Activated CD8-positive, alpha-beta memory T cell treated with anti-CD3 and anti-CD28 coated beads, Interleukin-2, amount 50 U/mL, for 1 hour (primary cell): ENCODE measurements at regions not wholly inside any gene's neighbourhood (a gene's known extent, or its start where the extent isn't known, plus 50 kb on each side); places are given as distances from the start of the nearest gene placed in this dataset.

ENCODE experiments used
- DNase-seq: peaks from one replicate; pipeline ENCODE4 v3.0.0-alpha.2; 2020; ENCODE audit errors: extremely low read depth

GRCh38 chr1:184919892-184920291, 54.4 kb downstream of the NIBAN1 start:
- DNase-seq = no peak

GRCh38 chr1:184915463-184916090, 58.7 kb downstream of the NIBAN1 start:
- DNase-seq = no peak

- DNase-seq = no peak
These were observed 60.2 kb downstream of the NIBAN1 start for GRCh38 chr1:184914149-184914548.

- DNase-seq = no peak
These were observed 61.9 kb downstream of the NIBAN1 start for GRCh38 chr1:184912392-184912791.

- DNase-seq = no peak
These were observed 62.5 kb downstream of the NIBAN1 start for GRCh38 chr1:184911830-184912229.

GRCh38 chr1:184911103-184911745, 63.1 kb downstream of the NIBAN1 start:
- DNase-seq = no peak

- no peak for DNase-seq
These were observed 63.6 kb downstream of the NIBAN1 start for GRCh38 chr1:184910691-184911091.

GRCh38 chr1:184910005-184910404, 64.3 kb downstream of the NIBAN1 start:
- DNase-seq = no peak

- no peak for DNase-seq
These were observed 65.3 kb downstream of the NIBAN1 start for GRCh38 chr1:184909019-184909418.

GRCh38 chr1:184908506-184908905, 65.8 kb downstream of the NIBAN1 start:
- no peak for DNase-seq

- DNase-seq = no peak
These were observed 66.8 kb downstream of the NIBAN1 start for GRCh38 chr1:184907500-184907899.

- DNase-seq = no peak
These were observed 67.5 kb downstream of the NIBAN1 start for GRCh38 chr1:184906761-184907160.

- DNase-seq = no peak
These were observed 68.5 kb downstream of the NIBAN1 start for GRCh38 chr1:184905601-184906322.

GRCh38 chr1:184903111-184903692, 71.1 kb downstream of the NIBAN1 start:
- DNase-seq = no peak

- DNase-seq = no peak
These were observed 73.8 kb downstream of the NIBAN1 start for GRCh38 chr1:184900507-184900906.

- no peak for DNase-seq
These were observed 78.3 kb downstream of the NIBAN1 start for GRCh38 chr1:184896000-184896399.

- DNase-seq = no peak
These were observed 79.2 kb downstream of the NIBAN1 start for GRCh38 chr1:184895086-184895485.

GRCh38 chr1:184893695-184894094, 80.6 kb downstream of the NIBAN1 start:
- no peak for DNase-seq

GRCh38 chr1:184892116-184892515, 82.2 kb downstream of the NIBAN1 start:
- no peak for DNase-seq

GRCh38 chr1:184891440-184891839, 82.9 kb downstream of the NIBAN1 start:
- no peak for DNase-seq

- DNase-seq = no peak
These were observed 83.8 kb downstream of the NIBAN1 start for GRCh38 chr1:184890539-184890973.

GRCh38 chr1:184889902-184890301, 84.4 kb downstream of the NIBAN1 start:
- DNase-seq = no peak

GRCh38 chr1:184889166-184889565, 85.1 kb downstream of the NIBAN1 start:
- no peak for DNase-seq
